IPS DF 4.7 (cell line): ENCODE measurements at regions not wholly inside any gene's neighbourhood (a gene's known extent, or its start where the extent isn't known, plus 50 kb on each side); places are given as distances from the start of the nearest gene placed in this dataset.
"Not testable (repeated sequence)": the region's sequence is repeated elsewhere in the genome, so short reads cannot be mapped to it uniquely, and the experiment has no call there.

Experiments used
- DNase-seq: peaks from one replicate; pipeline ENCODE4 v3.0.0-alpha.2; 2013; ENCODE audit warnings: low spot score; ENCODE audit errors: extremely low read depth

GRCh38 chr5:6321078-6321477 lies 57.3 kb downstream of the MED10 start:
- DNase-seq, result no peak

GRCh38 chr5:6319116-6319515 lies 59.2 kb downstream of the MED10 start:
- no peak for DNase-seq

- DNase-seq, result no peak
Observed at GRCh38 chr5:6317116-6317798, 61.1 kb downstream of the MED10 start.

DNA sequence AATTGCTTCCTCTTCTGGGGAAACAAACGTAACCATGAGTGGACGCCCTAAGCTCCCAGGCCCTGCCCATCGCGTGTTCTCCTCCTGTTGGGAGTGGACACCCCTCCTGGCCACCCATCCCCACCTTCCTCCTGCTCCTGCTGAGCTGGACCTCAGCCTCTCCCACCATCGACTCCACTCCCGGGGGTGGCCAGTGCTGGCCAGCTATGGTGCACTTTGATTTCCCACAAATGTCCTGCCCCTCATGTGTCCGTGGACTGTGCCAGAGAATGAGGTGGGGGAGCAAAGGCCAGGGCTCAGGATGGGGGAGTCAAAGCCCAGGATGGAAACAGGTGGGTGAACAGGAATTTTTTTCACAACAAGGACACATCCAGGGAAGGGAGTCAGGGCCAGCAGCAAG lies 62.8 kb downstream of the MED10 start:
- no peak for DNase-seq

DNA sequence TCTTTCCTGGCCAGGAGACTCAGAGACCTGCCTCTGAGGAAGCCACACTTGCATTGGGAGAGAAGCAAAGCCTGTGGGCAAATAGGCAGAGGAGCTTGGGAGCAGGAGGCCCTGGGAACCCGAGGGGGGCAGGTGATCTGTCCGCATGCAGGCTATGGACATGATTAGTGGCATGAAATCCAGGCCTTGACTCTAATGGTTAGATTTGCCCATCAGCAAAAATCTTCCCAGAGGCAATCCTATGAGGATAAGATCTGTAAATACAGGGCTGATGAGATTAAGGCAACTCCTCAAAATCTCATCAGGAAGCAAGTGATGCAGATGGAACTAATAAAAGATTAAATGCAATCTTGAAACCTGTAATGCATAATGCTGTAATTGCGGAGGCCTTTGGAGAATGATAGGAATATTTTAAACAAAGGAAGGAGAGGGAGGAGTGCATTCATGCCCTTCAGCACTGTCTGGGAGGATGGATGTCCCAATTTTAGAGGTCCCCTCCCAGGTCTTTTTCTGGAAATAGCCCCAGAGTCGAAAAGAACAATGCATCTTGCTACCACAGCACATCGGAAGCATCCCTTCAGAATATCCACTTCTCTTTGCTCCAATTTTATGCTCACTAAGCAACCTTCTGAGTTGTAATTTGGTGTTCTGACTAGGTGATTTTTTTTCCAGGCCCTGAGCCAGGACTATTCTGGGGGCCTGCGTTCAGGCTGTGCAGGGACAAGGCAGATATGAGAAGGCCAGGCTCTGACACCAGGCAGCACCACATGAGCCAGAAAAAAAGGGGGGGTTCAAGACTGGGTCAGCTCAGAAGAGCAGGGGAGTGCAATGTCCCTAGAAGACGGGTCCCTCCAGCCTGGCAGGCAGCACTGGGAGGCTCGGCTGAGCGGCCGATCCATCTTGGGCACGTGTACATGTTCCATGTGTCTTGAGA lies 66.5 kb downstream of the MED10 start:
- no peak for DNase-seq

GRCh38 chr5:6309949-6310348 lies 68.4 kb downstream of the MED10 start:
- no peak for DNase-seq

GRCh38 chr5:6308683-6309082 lies 69.7 kb downstream of the MED10 start:
- DNase-seq, result no peak

GRCh38 chr5:6307304-6307703 lies 71.0 kb downstream of the MED10 start:
- no peak for DNase-seq

DNA sequence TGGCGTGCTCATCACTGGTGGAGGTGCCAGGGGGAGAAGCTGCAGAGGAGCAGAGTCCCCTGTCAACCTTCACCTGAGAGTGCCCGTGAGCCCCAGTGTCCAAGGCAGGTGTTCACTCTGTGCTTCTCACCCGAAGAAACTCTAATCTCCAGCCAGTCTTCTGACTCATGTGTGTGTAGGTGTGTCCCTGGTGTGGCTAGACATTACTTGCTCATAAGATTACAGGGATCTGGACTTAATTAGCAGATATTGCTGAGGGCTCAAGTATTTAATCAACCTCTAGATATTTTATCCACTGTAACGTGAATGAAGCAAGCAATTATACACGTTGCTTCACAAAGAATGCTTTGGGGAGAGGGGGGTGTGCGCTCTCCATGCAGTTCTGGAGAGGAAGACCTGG lies 72.5 kb downstream of the MED10 start:
- DNase-seq, result no peak

DNA sequence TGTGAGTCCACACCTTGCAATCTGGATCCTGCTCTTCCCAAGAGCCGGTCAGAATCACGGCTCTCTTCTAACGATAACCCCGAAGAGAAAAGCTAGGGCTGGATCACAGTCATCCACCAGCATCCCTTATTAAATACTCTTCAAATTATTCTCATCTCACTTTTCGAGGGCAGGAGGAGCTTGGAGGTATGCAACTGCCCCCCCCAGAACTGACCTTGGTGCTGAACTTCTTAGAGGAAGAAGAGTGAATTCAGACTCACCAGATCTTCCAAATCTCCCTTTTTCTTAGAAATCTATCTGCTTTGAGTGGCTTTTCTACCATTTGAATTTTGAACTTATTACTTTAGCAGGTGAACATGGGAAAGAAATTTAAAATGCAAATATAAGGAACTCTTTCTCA lies 75.7 kb downstream of the MED10 start:
- no peak for DNase-seq

GRCh38 chr5:6302075-6302474 lies 76.3 kb downstream of the MED10 start:
- DNase-seq, result no peak

DNA sequence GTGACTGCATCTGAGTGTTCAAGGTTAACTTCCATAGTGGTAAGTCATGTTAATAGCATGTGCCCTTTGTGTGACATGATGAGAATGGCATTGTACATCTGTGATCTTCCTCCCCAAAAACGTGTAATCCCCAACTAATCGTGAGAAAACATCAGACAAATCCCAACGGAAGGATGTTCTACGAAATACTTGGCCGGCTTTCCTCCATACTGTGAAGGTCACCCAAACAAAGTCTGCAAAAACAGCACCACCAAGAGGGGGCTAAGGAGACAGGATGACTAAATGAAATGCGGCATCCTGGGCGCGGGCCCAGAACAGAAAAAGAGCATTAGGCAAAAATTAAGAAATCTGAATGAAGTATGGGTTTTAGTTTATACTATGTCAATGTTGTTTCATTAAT lies 81.8 kb downstream of the MED10 start:
- no peak for DNase-seq

GRCh38 chr5:6291961-6292360 lies 86.4 kb downstream of the MED10 start:
- no peak for DNase-seq

DNA sequence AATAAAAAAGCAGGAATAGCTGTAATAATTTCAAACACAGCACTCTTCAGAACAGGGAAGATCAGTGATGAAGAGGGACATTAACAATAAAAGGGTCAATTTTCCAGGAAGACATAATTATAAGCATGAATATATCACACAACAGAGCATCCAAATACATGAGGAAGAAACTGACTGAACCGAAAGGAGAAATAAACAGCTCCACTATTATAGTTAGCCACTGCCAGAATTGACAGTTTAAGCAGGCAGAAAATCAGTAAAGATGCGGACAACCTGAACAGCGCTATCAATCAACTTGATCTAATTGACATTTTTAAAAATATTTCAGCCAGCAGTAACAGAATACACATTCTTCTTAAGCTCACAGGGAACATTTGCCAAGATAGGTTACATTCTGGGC lies 89.1 kb downstream of the MED10 start:
- no peak for DNase-seq

GRCh38 chr5:6287176-6287575 lies 91.2 kb downstream of the MED10 start:
- DNase-seq, result no peak

DNA sequence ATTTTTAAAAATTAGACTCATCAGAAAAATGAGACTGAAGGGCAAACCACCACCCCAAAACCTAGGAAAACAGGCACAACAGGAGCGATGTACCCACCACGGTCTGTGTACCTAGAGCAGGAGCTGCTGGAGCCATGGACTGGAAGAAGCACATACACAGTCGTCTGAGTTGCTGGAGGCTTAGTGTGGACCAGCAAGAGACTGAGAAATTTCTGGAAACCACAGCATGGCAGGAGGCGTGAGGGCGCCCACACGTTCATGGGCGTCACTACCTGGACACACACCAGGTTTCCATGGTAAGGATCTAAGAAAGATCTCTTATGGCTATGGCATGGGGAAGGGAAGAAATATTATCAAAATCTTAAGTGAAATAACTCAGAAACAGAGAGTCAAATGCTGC lies 91.9 kb downstream of the MED10 start:
- no peak for DNase-seq

- DNase-seq, result not testable (repeated sequence)
Observed at GRCh38 chr5:6284491-6284890, 93.9 kb downstream of the MED10 start.

DNA sequence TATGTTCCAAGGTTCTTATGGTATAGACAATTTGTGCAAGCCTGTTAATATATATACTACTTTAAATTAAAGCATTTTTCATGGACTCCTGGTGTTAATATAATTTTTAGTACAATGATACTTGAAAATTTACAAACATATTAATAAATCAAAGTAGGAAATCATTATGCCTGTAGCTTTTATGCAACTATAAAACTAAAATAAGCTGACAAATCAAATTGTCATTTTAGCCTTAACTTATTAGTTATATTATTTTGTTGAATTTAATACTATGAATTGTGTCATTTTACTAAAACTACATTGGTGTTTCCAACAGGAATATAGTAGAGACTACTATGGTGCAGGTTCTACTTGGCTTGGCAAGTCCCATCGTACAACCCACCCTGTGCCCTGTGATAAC lies 96.0 kb downstream of the MED10 start:
- no peak for DNase-seq

DNA sequence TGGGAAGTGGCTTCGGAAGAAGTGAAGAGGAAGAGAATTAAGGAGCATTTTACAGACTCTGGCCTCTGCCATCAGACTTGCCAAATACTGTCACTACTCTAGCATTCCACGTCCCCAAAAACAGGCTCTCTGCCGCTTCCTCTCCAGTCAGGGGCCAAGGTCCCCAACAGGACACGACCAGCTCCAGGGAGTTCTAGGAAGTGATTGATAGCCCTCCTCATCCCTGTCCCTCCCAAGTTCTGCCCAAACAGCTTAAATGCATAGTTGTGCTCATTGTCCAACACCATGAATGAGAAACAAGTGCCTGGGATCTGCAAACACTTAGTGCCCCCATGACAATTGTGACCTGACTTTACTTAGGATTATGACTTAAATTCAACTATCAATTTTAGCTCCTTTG lies 96.5 kb downstream of the MED10 start:
- DNase-seq, result no peak

- no peak for DNase-seq
Observed at GRCh38 chr5:6280425-6281100, 97.8 kb downstream of the MED10 start.

GRCh38 chr5:6279607-6280006 lies 98.7 kb downstream of the MED10 start:
- DNase-seq, result no peak

GRCh38 chr5:6274846-6275543 lies 103.4 kb downstream of the MED10 start:
- DNase-seq, result no peak
